ENCODE measurements at regions not wholly inside any gene's neighbourhood (a gene's known extent, or its start where the extent isn't known, plus 50 kb on each side); places are given as distances from the start of the nearest gene placed in this dataset.

DNA sequence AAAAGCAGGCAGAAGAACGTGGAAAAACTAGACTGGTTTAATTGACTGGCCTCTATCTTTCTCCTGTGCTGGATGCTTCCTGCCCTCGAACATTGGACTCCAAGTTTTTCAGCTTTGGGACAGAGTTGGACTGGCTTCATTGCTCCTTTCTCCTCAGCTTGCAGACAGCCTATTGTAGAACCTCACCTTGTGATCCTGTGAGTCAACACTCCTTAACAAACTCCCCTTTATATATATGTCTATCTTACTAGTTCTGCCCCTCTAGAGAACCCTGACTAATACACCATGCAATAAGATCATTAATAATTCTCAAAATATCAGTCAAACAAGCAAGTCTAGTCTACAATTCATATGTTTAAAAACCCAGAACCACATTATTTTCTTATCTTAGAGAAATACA lies 662.4 kb downstream of the TBC1D4 start:
- H3K27me3 ChIP-seq (ENCODE audit: control insufficient read depth in 1 of 2, insufficient read depth in 2 of 2, low read length in 2 of 2) = no peaks in the 10 kb centered on the region

DNA sequence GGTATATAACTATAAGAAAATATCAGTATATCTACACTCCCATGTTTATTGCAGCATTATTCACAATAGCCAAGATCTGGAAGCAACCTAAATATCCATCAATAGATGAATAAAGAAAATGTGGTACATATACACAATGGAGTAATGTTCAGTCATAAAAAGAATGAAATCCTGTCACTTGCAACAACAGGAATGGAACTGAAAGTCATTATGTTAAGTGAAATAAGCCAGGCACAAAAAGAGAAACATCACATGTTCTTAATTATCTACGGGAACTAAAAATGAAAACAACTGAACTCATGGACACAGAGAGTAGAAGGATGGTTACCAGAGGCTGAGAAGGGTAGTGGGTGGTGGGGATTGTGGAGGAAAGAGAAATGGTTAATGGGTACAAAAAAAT lies 665.2 kb downstream of the TBC1D4 start:
- Histone ChIP-seq H3K9me3 (ENCODE audit: low read length) (peaks cover 4% of the 10 kb centered on the region), H3K36me3 (ENCODE audit: insufficient read depth, low read length) (no peaks in the 10 kb centered on the region), H3K4me3 (ENCODE audit: low read depth in 1 of 2, low read length in 2 of 2) (no peak overlapping the region), H3K9ac (ENCODE audit: low read length) (no peak overlapping the region), H3K27me3 (ENCODE audit: control insufficient read depth in 1 of 2, insufficient read depth in 2 of 2, low read length in 2 of 2) (no peaks in the 10 kb centered on the region), H3K4me1 (ENCODE audit: insufficient read depth, low read length) (no peaks in the 10 kb centered on the region), H3K27ac (ENCODE audit: low read depth, low read length) (no peak overlapping the region)

More for the DNA sequence above, 662.4 kb downstream of the TBC1D4 start:
- H3K9ac ChIP-seq (ENCODE audit: low read length) = no peak overlapping the region
- H3K36me3 ChIP-seq (ENCODE audit: insufficient read depth, low read length) = no peaks in the 10 kb centered on the region
- no peaks in the 10 kb centered on the region for H3K4me1 ChIP-seq (ENCODE audit: insufficient read depth, low read length)
- no peak overlapping the region for H3K4me3 ChIP-seq (ENCODE audit: low read depth in 1 of 2, low read length in 2 of 2)
- no peak overlapping the region for H3K27ac ChIP-seq (ENCODE audit: low read depth, low read length)
- no peaks in the 10 kb centered on the region for H3K9me3 ChIP-seq (ENCODE audit: low read length)

DNA sequence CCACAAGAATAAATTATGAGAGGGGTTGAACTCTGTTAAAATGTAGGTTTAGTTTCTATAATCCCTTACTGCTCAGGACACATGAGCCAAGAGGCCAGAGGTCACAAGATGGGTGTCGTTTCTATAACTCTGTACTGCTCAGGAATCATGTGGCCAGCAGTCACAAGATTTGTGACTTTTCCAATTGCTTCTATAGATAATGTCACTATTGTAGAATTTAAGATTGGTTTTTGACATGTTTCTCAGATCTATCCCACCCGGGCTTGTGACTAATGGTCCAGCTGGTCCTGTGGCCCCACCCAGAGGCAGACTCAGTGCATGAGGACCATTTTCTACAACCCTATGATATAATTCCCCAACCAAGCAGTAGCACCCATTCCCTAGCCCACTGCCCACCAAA lies 662.0 kb upstream of the KLF12 start:
- H3K27ac ChIP-seq (ENCODE audit: low read depth, low read length) = no peak overlapping the region
- H3K36me3 ChIP-seq (ENCODE audit: insufficient read depth, low read length) = no peaks in the 10 kb centered on the region
- no peaks in the 10 kb centered on the region for H3K27me3 ChIP-seq (ENCODE audit: control insufficient read depth in 1 of 2, insufficient read depth in 2 of 2, low read length in 2 of 2)
- H3K4me1 ChIP-seq (ENCODE audit: insufficient read depth, low read length) = no peaks in the 10 kb centered on the region
- no peak overlapping the region for H3K4me3 ChIP-seq (ENCODE audit: low read depth in 1 of 2, low read length in 2 of 2)
- no peak overlapping the region for H3K9ac ChIP-seq (ENCODE audit: low read length)
- no peaks in the 10 kb centered on the region for H3K9me3 ChIP-seq (ENCODE audit: low read length)

DNA sequence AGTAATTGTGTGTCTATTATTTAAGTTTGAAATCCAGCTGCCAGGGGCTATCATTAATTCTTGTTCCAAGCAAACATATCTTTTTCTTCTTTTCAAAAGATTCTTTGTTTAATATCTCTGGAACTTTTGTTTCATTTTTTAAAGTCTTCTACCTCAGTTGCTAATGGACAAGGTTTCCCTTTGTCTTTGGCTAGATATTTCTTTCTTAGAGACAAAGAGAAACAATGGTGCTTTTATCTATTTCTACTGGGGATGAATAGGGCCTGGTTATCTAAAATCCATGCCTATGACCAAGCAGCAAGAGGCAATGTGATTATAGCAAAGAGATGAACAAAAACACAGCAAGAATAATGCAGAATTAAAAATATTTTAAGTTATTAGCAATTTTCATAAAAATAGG lies 661.3 kb upstream of the KLF12 start:
- Histone ChIP-seq H3K9ac (ENCODE audit: low read length) (no peak overlapping the region), H3K4me1 (ENCODE audit: insufficient read depth, low read length) (no peaks in the 10 kb centered on the region), H3K36me3 (ENCODE audit: insufficient read depth, low read length) (no peaks in the 10 kb centered on the region), H3K9me3 (ENCODE audit: low read length) (no peaks in the 10 kb centered on the region), H3K27ac (ENCODE audit: low read depth, low read length) (no peak overlapping the region), H3K27me3 (ENCODE audit: control insufficient read depth in 1 of 2, insufficient read depth in 2 of 2, low read length in 2 of 2) (no peaks in the 10 kb centered on the region), H3K4me3 (ENCODE audit: low read depth in 1 of 2, low read length in 2 of 2) (no peak overlapping the region)

DNA sequence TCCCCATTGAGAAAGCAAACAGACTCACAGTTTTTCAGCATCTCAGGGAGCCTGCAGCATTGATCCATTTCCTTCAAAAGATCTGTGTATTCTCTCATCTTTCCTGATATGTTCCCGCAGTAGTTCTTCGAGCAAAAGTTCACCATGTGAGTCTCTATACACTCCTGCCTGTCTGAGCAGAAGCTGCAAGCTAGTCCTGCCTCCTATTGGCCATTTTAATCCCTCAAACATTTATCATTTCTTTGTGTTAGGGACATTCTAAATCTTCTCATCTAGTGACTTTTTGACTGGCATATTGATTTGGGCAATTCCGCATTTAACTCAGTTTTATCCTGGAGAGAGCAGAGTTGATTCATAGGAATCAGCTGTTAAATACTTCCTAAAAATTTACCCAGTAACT lies 660.4 kb upstream of the KLF12 start:
- Histone ChIP-seq H3K9ac (ENCODE audit: low read length) (no peak overlapping the region), H3K27me3 (ENCODE audit: control insufficient read depth in 1 of 2, insufficient read depth in 2 of 2, low read length in 2 of 2) (no peaks in the 10 kb centered on the region), H3K27ac (ENCODE audit: low read depth, low read length) (no peak overlapping the region), H3K4me1 (ENCODE audit: insufficient read depth, low read length) (no peaks in the 10 kb centered on the region), H3K4me3 (ENCODE audit: low read depth in 1 of 2, low read length in 2 of 2) (no peak overlapping the region), H3K36me3 (ENCODE audit: insufficient read depth, low read length) (no peaks in the 10 kb centered on the region), H3K9me3 (ENCODE audit: low read length) (no peaks in the 10 kb centered on the region)

DNA sequence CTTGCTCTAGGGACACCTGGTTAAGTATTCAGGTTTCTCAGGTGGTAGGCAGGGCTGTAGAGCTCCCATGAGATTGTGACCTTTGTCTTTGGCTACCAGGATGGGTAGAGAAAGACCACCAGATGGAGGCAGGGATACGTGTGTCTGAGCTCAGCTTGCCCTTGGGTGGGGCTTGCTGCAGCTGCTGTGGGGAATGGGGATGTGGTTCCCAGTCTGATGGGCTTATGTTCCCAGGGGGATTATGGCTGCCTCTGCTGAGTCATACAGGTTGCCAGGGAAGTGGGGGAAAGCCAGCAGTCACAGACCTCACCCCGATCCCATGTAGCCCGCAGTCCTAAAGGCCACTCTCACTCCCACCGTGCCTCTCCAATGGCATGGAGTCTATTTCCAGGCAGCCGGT lies 659.9 kb upstream of the KLF12 start:
- no peaks in the 10 kb centered on the region for H3K9me3 ChIP-seq (ENCODE audit: low read length)
- H3K4me3 ChIP-seq (ENCODE audit: low read depth in 1 of 2, low read length in 2 of 2) = no peak overlapping the region
- no peak overlapping the region for H3K9ac ChIP-seq (ENCODE audit: low read length)
- no peaks in the 10 kb centered on the region for H3K27me3 ChIP-seq (ENCODE audit: control insufficient read depth in 1 of 2, insufficient read depth in 2 of 2, low read length in 2 of 2)
- H3K36me3 ChIP-seq (ENCODE audit: insufficient read depth, low read length) = no peaks in the 10 kb centered on the region
- H3K4me1 ChIP-seq (ENCODE audit: insufficient read depth, low read length) = no peaks in the 10 kb centered on the region
- H3K27ac ChIP-seq (ENCODE audit: low read depth, low read length) = no peak overlapping the region

DNA sequence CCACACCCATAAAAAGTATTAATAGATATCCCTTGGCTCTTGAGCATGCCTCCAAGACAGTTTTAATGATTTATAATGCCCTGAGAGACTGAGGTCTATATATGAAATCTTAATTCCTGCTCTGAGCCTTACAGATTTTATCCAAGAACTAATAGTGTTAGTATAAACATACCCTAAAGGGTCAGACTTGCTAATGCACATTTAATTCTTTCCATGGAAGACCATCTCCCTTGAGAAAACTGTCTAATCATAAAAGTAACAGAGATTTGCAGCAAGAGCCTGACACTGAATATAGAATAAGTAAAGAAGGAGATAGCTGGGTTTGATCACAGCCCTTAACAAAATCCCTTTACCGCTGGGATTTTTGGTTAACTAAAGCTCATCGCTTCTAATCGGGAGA lies 650.8 kb upstream of the KLF12 start:
- Histone ChIP-seq H3K27ac (ENCODE audit: low read depth, low read length) (no peak overlapping the region), H3K9ac (ENCODE audit: low read length) (no peak overlapping the region), H3K27me3 (ENCODE audit: control insufficient read depth in 1 of 2, insufficient read depth in 2 of 2, low read length in 2 of 2) (no peaks in the 10 kb centered on the region), H3K4me1 (ENCODE audit: insufficient read depth, low read length) (peaks cover 5% of the 10 kb centered on the region), H3K9me3 (ENCODE audit: low read length) (no peaks in the 10 kb centered on the region), H3K36me3 (ENCODE audit: insufficient read depth, low read length) (no peaks in the 10 kb centered on the region), H3K4me3 (ENCODE audit: low read depth in 1 of 2, low read length in 2 of 2) (no peak overlapping the region)

DNA sequence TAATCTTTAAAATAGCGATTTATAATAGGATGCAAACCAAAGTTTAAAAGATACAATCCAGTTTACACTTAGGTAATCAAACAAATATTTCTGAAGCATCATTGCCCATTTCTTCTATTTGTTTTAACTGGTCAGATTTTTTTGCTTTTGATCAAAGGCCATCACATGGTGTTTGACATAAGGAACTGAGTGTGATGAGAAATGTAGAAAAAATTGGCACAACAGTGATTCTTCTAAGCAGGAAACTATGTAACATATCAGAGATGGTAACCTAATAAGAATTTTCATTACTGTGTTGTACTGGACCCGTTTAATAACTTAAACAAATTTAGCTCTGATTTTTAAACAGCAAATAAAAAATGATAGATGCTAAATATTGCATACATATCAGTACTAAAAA lies 644.7 kb upstream of the KLF12 start:
- no peak overlapping the region for H3K4me3 ChIP-seq (ENCODE audit: low read depth in 1 of 2, low read length in 2 of 2)
- H3K36me3 ChIP-seq (ENCODE audit: insufficient read depth, low read length) = no peaks in the 10 kb centered on the region
- H3K9me3 ChIP-seq (ENCODE audit: low read length) = no peaks in the 10 kb centered on the region
- H3K27me3 ChIP-seq (ENCODE audit: control insufficient read depth in 1 of 2, insufficient read depth in 2 of 2, low read length in 2 of 2) = no peaks in the 10 kb centered on the region
- H3K4me1 ChIP-seq (ENCODE audit: insufficient read depth, low read length) = no peaks in the 10 kb centered on the region
- no peak overlapping the region for H3K9ac ChIP-seq (ENCODE audit: low read length)
- no peak overlapping the region for H3K27ac ChIP-seq (ENCODE audit: low read depth, low read length)

DNA sequence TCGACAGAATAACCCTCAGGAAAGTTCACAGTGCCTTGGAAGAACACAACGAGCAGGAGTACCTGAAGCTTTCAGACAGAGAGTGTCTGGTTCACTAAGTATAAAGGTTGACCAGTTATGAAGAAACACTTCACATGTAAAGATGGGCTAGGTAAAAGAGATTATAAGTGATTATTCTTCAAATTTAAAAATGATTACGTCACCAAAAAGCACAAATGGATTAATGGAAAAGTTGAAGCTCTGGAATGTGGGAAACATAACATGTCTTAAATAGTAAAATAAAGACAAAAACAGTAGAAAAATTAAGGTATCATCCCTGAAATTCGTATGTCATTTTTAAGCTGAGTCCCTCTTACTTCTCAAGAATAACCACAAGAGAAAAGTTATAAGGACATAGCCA lies 643.9 kb upstream of the KLF12 start:
- no peak overlapping the region for H3K9ac ChIP-seq (ENCODE audit: low read length)
- no peaks in the 10 kb centered on the region for H3K27me3 ChIP-seq (ENCODE audit: control insufficient read depth in 1 of 2, insufficient read depth in 2 of 2, low read length in 2 of 2)
- H3K4me3 ChIP-seq (ENCODE audit: low read depth in 1 of 2, low read length in 2 of 2) = no peak overlapping the region
- no peak overlapping the region for H3K27ac ChIP-seq (ENCODE audit: low read depth, low read length)
- H3K4me1 ChIP-seq (ENCODE audit: insufficient read depth, low read length) = no peaks in the 10 kb centered on the region
- no peaks in the 10 kb centered on the region for H3K36me3 ChIP-seq (ENCODE audit: insufficient read depth, low read length)
- no peaks in the 10 kb centered on the region for H3K9me3 ChIP-seq (ENCODE audit: low read length)

DNA sequence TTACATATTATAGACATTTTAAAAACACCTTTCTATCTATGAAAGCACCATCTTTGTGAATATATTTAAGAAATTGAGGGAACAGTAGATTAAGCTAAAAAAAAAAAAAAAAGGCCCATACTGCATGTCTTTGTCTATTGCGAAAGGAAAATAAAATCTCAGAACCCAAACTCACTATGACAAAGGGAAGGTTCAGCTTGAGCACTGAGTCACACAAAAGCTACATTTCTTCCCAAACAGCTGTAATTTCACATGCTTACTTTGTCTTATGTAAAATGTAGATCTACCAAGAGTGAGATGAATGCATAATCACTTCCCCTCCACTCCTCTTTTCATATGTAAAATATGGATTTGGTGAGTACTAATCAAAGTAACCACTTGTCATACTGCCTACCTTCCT lies 640.1 kb upstream of the KLF12 start:
- no peak overlapping the region for H3K4me3 ChIP-seq (ENCODE audit: low read depth in 1 of 2, low read length in 2 of 2)
- no peak overlapping the region for H3K9ac ChIP-seq (ENCODE audit: low read length)
- no peaks in the 10 kb centered on the region for H3K9me3 ChIP-seq (ENCODE audit: low read length)
- H3K27me3 ChIP-seq (ENCODE audit: control insufficient read depth in 1 of 2, insufficient read depth in 2 of 2, low read length in 2 of 2) = no peaks in the 10 kb centered on the region
- no peak overlapping the region for H3K27ac ChIP-seq (ENCODE audit: low read depth, low read length)
- no peaks in the 10 kb centered on the region for H3K36me3 ChIP-seq (ENCODE audit: insufficient read depth, low read length)
- H3K4me1 ChIP-seq (ENCODE audit: insufficient read depth, low read length) = no peaks in the 10 kb centered on the region

DNA sequence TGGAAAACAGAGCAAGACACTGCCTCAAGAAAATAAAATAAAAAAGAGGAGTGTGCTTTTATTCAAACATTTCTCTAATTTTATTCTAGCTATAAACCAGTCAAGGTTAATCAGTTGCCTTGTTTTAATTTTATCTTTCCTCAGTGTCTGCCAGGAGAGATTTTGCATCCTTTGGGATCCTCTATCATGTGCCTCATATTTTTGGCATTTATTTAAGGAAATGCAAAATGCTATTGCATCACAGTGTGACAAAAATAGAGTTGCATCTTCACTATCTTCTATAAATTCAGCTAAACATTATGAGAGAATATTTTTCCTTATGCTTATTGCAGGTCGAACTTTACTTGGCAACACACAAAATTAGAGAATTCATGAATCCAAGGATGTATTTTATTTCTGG lies 639.0 kb upstream of the KLF12 start:
- no peak overlapping the region for H3K4me3 ChIP-seq (ENCODE audit: low read depth in 1 of 2, low read length in 2 of 2)
- no peaks in the 10 kb centered on the region for H3K27me3 ChIP-seq (ENCODE audit: control insufficient read depth in 1 of 2, insufficient read depth in 2 of 2, low read length in 2 of 2)
- H3K4me1 ChIP-seq (ENCODE audit: insufficient read depth, low read length) = no peaks in the 10 kb centered on the region
- no peaks in the 10 kb centered on the region for H3K9me3 ChIP-seq (ENCODE audit: low read length)
- no peak overlapping the region for H3K9ac ChIP-seq (ENCODE audit: low read length)
- H3K27ac ChIP-seq (ENCODE audit: low read depth, low read length) = no peak overlapping the region
- H3K36me3 ChIP-seq (ENCODE audit: insufficient read depth, low read length) = no peaks in the 10 kb centered on the region

DNA sequence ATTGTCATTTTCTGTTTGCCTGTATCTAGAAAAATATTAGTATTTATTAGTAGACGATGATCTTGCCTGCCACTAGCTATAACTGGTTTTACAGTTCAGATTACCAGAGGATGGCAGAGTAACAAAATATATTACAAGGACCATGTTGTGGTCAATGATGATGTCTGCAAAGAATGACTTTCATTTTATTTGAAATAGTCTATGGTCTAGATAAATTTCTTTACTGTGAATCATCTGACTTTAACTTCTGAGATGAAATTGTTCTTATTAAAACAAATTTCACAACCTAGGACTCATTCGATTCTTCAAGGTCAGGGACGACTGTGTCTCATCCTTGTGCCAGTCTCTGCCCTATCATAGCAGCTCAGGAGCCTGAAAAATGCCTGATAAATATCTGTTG lies 637.8 kb upstream of the KLF12 start:
- no peaks in the 10 kb centered on the region for H3K36me3 ChIP-seq (ENCODE audit: insufficient read depth, low read length)
- H3K27me3 ChIP-seq (ENCODE audit: control insufficient read depth in 1 of 2, insufficient read depth in 2 of 2, low read length in 2 of 2) = no peaks in the 10 kb centered on the region
- H3K27ac ChIP-seq (ENCODE audit: low read depth, low read length) = no peak overlapping the region
- H3K9me3 ChIP-seq (ENCODE audit: low read length) = no peaks in the 10 kb centered on the region
- no peaks in the 10 kb centered on the region for H3K4me1 ChIP-seq (ENCODE audit: insufficient read depth, low read length)
- no peak overlapping the region for H3K9ac ChIP-seq (ENCODE audit: low read length)
- no peak overlapping the region for H3K4me3 ChIP-seq (ENCODE audit: low read depth in 1 of 2, low read length in 2 of 2)
